HuH-7.5 (cell line): ENCODE measurements at regions not wholly inside any gene's neighbourhood (a gene's known extent, or its start where the extent isn't known, plus 50 kb on each side); places are given as distances from the start of the nearest gene placed in this dataset.

Source experiments
- DNase-seq: peaks from one replicate; pipeline ENCODE4 v3.0.0; 2011; ENCODE audit warnings: low spot score

DNA sequence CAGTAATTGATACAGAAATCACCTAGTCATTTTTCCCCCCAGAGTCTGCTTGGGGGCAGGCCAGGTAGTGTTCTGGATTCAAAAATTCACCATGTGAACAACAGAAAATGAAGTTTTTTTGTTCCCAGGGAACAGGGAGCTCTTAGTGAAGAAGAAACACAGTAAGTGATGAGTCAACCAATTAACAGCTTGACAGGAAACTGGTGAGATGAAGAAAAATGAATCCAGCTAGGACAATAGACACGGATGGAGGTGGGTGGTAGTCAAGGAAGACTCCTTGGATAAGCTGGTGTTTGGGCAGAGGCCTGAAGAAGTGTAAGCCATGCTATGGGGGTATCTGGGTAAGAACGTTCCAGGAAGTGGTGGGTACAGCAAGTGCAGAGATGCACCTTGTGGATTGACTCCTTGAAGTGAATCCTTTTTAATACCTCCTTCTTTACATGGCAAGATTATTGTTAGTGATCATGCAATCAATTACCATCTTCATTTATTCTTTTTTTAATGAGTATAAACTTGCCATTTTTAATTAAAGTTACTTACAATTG, 339.9 kb upstream of the RGMA start:
- DNase-seq: no peak

DNA sequence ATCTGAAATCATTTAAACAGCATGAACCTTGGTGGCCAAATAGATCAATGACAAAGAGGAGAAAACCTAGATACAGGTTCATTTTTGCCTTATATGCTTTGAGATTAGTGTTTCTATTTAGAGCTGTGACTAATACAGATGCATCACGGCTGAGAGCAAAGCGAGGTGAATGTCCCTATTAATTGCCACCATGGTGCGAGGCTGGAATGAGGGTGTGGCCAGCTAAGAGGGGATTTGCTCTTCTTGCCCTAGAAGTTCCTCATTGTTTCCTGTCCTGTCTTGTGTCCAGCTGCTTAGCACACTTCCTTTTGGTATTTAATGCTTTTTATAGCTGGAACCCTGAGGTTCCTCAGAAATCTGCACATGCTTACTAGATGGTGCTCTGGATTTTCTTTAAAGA, 339.1 kb upstream of the RGMA start:
- DNase-seq: no peak

DNA sequence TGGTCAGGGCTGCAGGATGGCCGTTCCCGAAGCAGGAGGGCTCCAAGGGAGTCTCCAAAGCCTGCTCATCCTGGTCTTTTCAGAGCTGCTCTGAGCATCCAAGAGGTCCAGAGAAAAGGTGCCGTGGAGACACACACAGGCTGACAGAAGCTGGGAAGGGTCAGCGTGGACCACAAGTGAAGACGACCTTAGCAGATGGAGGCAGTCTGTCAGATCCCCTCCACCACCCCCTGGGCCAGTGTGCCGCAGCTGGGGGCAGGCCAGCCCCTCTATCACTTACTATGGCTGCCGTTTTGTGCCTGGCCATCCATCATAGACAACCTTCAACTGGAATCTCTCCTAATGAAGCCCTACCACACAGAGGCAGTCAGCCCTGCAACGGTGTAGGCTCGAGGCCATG, 335.1 kb upstream of the RGMA start:
- no peak for DNase-seq

DNA sequence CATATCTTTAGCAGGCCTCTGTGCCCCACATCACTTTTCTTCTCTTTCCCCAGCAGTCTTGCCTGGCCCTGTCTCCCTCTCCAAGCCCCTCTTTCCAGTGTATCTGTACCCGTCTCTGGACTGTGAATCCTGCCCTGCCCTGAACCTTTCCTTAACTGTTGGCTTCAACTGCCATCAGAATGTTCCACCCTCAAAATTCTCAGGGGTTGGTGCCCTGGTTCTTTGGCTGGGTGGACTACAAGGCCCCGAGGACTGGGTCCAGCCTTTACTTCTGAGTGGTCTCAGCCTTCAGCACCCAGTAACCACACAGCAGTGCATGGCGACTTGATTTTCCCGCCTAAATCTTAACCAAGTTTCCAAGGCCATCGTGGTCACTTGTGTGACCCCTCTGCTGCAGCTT, 333.5 kb upstream of the RGMA start:
- no peak for DNase-seq

DNA sequence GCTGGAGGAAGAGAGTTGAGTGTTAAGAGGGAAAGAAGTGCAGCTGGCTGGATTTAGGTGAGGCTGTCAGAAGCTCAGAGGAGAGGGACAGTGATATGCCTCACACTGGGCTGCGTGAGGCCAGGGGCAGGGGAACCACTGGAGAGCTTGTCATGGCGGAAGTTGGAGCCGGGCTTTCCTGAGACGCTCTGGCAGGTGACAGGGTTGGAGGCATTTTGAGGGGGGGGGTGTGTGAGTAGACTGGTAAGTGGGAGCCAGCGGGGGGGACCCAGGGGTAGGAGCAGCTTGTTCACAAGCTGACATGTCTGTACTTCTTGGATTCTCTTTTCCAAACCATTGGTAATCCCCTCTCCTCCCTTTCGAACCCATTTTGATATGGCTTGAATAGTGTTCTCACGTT, 331.5 kb upstream of the RGMA start:
- DNase-seq: no peak

DNA sequence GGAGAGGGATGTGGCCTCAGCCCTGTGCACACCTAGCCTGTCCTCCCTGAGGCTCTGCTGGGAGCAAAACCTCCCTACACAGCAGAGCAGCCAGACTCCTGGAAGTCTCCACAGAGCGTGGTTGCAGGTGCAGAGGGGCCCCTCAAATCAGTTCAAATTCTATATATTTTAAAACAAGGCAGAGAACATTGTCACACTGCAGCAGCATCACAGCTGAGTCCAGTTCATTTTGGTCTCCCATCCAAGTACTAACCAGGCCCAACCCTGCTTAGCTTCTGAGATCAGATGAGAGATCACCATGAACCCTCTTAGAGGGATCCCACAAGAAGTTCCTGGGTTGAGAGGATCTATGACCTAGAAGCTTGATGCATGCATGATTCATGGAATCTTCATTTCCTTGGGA, 331.0 kb upstream of the RGMA start:
- DNase-seq: no peak

DNA sequence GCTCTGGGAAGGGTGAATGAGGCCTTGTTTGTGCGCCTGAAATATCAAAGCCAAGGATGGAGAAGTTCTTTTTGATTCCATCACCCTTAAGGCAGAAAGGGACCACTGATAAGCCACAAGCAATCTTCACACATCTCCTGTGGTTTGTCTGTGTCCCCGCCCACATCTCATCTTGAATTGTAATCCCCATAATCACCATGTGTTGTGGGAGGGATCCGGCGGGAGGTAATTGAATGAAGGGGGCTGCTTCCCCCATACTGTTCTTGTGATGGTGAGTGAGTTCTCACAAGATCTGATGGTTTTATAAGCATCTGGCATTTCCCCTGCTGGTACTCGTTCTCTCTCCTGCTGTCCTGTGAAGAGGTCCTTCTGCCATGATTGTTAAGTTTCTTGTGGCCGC, 329.6 kb upstream of the RGMA start:
- no peak for DNase-seq

DNA sequence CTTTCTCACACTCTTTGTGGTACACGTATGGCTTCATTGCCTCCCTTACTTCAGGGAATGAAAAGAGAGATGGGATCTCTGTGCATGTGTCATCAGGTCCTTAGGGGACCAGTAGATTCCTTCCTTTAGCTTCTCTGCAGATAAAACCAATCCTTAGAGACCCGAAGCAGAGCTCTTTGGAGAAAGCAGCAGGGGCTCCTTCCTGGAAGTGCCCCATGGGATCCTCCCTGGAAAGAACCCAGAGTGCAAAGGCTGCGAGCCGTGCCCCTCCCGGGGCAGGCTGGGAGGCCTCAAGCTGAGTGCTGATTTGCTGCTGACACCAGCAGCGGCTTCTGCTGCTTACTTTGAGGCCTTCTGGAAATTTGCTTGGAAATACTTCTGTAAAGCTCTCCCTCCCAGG, 328.6 kb upstream of the RGMA start:
- no peak for DNase-seq

DNA sequence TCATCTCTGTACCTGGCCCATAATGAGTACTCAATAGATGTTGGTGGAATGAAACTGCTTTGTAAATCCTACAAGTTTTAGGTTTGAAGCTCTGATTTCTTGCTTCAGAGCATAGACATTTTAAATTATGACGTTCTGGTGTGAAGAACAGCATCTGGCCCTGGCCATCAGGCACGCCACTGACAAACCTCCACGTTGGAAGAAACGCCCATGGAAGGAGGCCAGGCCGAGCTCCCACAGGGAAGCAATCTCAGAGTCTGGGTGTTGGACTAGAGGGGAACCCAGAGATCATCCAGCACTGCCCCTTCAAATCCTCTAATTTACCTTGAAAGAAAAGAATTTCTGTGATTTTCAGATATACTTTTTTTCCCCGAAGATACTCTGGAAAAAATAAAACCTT, 328.1 kb upstream of the RGMA start:
- DNase-seq: no peak

DNA sequence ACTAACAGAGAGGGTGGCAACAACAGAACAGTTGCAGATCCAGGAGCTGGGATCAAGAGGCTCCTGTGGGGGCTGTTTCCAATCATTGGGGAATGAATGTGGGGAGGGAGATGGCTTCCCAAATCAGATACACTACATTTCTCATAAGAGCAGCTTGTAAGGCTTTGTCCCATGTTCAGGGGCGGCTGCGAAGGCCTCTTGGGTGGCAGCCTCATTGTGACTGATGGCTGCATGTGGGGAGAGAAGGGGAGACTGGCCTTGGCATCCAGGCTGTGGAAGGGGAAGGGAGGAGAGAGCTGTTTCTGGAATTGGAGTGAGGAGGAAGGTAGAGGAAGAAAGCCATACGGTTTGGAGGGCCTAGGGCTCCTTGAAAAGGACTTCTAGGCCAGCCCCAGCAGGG, 326.6 kb upstream of the RGMA start:
- DNase-seq: no peak

DNA sequence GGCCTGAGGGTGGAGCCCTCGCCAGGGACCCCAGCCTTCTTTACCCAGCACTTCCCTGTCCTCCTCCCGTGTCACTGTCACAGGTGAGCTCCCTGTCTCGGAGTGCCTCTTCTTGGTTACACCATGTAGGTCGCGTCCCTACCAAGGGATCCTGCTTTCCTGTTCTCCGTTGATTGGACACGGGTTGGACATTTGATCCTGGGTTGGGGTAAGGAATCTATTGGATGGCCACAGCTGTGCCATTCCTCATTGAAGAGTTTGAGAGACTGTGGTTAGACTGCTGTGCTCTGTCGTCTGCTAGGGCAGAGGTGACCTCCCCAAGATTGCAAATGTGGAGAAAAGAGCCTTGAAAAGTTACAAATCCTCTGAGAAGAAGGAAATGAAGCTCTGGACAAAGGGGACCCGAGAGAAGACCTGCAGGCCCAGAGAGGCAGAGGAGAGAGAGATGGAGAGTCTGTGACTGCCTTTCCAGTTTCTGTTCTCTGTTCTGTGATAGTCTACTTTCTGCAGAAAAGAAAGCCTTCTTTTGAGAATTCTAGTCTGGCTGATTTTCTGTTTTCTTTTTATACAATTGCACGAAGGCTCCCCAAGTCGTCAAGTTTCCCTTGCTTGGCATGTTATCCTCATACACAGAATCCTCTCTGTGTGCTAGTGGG, 325.7 kb upstream of the RGMA start:
- no peak for DNase-seq

DNA sequence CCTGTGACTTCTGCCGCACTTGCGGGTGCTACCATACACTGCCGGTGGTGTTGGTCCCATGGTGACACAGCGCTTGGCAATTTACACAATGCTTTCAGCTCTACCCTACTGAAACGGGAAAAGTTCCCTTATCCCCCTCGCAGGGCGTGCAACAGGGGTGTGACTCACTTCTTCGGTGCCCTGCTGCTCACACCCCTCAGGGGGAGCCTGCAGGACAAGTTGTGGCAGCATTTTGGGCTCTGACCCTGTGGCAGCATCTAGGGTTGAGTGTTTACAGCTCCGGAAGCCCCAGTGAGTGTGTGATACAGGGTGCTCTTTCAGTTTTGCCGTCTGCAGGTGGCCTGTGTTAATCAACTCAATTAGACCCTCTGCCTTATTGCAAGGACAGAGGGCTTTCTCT, 324.7 kb upstream of the RGMA start:
- DNase-seq: no peak

DNA sequence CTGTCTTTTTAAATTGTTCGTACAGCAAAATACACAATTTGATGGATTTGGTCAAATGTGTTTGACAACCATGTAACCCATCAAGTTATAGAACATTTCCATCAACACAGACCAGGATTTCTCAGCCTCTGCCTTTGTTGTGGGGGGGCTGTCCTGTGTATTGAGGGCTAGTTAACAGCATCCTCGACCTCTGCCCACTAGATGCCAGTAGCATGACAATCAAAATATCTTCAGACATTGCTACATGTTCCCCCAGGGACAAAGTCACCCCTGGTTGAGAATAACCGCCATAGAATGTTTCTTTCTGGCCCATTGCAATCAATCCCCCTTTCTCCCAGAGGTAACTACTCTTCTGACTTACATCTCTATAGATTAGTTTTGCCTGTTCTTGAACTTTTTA, 310.1 kb upstream of the RGMA start:
- no peak for DNase-seq

DNA sequence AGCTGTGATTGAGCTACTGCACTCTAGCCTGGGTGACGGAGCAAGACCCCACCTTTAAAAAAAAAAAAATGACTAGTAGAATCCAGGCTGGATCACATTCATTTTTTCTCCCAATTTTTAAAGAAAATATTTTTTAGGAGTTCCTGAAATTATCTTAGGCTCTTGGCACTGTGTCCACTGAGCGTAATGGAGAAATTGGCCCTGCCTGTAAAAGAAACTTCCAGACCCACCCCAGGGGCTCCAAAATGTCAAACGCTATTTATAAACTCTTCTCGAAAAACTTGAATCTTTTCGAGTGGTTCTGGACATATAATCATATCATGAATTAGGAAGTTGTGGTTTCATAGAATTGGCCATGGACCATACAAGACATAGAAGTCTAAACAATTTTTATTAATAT, 300.2 kb upstream of the RGMA start:
- DNase-seq: no peak

DNA sequence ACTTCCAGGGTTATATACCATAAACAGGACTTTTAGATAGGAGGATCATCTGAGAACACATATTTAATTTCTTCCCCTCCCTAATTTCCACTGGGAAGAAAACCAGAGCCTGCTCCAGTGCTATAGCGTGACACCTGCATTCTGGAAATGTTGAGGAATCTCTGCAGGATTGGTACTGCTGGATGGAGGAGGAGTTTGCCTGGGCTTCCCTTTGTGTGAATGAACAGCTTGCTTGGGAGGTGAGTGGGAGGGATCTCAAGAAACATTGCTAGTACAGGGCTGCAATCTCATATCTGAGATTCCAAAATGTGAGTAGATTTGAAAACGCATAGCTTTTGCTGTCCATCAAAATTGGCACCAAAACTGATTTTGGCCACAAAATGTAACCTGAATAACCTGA, 295.9 kb upstream of the RGMA start:
- DNase-seq: no peak

DNA sequence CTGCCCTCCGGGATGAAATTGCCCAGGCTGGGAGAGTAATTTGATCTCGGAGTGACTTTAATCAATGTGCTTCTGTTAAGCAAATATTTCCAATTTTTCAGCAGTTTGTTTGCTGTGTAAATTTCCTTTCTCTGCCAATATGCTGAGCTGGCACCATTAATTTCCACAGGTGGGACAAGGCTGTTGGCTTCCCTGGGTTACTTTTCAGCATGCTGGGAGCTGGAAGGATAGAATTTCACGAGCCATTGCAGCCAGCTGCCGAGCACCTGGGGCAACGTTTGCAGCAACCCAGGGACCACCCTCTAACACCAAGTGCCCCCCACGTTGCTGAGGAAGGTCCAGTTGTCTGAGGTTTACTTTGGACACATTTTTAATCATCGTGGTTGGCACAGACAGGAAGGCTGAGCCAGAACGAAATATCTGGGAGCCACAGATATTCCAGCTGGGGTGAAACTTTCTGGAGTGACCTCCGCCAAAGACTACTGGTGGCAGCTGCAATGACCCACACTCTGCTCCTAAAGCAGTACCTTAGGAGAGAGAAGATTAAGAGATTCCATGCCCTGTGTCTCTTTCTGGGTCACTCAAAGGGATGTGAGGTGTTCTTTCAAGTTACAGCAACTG, 293.3 kb upstream of the RGMA start:
- no peak for DNase-seq

DNA sequence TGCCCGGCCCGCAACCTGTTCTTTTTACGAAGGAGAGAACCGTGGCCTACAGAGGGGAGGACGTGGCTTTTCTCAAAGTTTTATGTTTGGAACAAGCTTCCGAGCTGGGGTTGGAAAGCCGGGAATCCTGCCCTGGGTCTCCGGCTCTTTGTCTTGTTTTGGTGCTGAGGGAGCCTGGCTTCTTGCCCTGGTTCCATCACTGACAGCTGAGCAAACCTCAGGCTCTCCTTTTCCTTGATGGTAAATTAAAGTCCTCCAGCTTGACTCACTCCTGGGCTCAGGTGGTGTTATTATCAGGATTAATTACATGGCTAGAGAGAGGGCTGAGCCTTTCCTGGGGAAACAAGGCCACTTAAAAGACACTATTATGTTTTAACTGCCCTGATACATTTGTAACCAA, 289.5 kb upstream of the RGMA start:
- no peak for DNase-seq

DNA sequence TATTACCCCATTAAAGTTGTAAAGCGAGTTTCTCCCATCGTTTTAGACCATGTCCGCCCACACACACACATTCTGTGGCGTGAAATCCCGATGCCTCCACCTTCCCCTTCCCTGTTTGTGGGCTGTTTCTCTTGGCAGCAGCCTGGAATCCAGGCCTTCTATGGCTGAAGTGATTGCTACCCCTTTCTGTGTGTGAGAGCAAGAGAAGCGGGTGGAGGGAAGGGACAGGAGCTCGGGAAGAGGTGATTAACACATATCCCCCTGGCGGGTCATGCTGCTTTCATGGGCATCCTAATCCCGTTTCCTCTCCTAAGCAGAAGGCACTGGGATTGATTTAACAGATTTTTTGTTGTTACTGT, 283.8 kb upstream of the RGMA start:
- no peak for DNase-seq

DNA sequence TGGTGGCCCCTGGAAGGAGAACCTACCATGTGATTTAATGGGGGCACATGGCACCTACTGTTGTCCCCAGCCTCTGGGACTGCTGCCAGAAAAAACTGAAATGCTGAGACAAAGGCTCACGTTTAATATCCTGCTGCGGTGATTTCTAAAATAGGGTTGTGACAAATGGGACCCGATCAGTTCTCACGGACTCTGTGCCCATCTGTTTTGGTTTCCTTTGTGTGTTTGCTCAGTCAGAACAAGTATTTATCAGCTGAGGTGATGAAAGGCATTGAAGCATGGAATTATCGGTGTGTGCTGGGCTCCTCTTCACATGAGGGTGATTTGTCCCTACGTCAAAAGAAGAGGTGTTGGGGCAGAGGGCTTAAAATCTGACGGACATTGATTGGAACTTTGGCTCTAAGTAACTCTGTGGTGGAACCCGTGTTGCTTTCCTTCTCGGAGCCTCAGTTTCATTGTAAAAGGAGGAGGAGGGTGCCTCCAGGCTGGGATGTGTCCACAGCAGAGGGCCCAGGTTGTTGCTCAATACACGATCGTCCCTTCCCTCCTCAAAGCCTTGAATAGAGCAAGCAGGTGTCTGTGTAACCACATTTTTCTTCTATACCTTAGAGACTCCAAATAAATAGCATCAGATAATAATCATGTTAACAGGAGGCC, 283.3 kb upstream of the RGMA start:
- no peak for DNase-seq

DNA sequence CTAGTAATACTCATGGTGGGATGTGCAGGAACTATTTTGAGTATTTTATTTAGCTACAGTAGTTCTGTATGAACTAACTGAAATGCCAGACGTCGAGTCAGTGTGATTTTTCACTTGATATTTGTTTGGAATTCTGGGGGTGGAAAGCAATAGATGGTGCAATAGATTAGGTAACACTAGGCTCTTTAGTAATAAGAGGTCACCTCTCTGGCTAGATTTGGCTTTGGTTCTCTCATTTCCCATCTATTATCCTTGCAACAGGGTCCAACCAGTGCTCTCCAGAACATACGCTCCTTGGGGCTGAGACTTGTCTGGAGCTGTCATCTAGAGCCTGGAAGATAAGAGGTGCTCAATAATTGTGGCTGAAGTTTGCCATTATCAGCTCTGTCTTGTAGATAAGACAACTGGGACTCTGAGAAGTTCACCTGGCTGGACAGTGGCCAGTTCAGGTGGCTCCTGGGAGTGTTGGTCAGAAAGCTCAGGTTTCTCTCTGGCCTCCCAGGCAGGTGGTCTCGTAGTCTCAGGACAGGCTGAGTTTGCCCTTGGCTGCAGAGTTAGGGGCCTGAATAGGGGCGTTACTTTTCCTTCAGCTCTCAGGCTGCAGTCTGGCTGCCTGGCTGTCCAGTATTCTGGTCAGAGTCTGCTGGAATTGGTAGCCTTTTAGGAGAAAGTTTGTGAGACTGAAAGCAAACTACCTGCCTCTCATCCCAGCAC, 277.5 kb upstream of the RGMA start:
- no peak for DNase-seq

DNA sequence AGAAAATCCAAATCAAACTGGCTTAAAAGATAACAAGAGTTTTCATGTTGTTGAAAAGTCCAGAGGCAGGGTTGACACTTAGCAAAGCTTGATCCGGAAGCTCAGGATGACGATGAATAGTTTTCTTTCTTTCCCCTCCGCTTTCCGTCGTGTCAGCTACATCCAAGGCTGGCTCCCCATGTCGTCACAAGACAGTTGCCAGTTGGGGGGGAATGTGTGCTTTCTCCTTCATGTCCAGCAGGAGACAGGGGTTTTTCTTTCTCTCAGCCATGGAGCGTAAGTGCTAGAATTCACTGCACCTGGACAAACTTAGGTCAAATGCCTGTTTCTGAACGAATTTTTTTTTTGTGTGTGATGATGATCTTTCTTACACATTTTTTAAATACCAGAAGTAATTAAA, 273.8 kb upstream of the RGMA start:
- DNase-seq: no peak

DNA sequence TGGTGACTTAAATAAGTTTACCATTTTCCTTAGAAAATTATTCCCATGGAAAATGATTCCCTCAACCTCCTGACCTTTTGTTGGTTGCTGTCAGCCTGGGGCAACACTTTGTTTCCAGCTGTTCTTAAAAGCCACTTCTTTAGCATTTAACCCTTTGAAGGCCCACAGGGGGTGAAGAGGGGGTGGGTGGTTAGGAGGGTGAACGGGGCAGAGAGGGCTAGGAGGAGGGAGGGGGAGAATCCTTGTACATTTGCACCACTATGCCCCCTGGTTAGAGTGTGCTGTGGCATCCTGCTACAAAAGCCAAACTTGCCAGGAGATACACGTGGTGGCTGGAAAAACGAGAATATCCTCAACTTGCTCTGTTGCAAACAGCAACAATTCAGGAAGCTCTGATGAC, 273.2 kb upstream of the RGMA start:
- DNase-seq: no peak

DNA sequence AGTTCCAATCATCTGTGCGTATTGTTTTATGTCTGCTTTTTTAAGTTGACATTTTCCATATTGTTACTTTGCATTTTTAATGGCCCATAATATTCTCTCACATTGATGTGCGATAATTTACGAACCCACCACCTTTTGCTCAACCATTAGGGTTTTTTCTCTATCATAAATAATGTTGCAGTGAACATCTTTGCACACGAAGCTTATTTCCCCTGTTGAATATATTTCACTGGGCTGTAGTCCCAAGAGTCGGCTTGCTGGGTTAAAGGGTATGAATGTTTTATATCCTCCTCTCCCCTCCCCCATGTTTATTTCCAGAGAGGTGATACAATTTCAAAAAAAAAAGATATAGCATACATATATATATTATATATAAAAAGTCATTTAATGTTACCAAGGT, 272.7 kb upstream of the RGMA start:
- no peak for DNase-seq
